ENCODE measurements at regions not wholly inside any gene's neighbourhood (a gene's known extent, or its start where the extent isn't known, plus 50 kb on each side); places are given as distances from the start of the nearest gene placed in this dataset.
"Not testable (repeated sequence)": the region's sequence is repeated elsewhere in the genome, so short reads cannot be mapped to it uniquely, and the experiment has no call there.

DNA sequence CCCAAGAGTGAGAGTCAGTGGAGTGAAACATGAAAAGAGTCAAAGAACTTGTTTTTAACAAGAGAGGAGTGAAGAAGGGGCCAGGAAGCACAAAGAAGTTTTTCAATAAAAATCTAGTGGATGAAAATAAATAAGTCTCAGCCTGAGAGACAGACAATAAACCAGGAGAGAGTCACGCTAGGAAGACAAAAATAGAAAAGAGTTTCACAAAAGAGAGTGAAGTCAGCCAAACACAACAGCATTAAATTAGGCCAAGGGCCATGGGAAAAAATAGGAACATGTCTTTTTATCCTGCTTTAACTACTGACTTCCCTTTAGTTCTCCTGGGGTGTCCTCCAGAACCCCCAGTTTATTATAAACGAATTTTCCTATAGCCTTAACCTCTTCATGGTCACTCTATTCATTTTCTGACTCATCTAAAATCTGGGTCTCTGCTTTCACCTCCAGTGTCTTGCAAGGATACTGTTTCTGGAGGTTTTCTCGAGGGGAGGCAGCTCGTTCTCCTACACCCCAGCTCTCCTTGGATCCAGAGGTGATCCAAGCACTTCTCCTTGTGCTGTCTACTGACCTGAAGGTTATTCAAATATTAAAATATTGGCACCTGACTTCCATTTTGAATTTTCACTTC, 571.5 kb upstream of the PPP2R3A start:
- TF ChIP-seq, protein P1, sequence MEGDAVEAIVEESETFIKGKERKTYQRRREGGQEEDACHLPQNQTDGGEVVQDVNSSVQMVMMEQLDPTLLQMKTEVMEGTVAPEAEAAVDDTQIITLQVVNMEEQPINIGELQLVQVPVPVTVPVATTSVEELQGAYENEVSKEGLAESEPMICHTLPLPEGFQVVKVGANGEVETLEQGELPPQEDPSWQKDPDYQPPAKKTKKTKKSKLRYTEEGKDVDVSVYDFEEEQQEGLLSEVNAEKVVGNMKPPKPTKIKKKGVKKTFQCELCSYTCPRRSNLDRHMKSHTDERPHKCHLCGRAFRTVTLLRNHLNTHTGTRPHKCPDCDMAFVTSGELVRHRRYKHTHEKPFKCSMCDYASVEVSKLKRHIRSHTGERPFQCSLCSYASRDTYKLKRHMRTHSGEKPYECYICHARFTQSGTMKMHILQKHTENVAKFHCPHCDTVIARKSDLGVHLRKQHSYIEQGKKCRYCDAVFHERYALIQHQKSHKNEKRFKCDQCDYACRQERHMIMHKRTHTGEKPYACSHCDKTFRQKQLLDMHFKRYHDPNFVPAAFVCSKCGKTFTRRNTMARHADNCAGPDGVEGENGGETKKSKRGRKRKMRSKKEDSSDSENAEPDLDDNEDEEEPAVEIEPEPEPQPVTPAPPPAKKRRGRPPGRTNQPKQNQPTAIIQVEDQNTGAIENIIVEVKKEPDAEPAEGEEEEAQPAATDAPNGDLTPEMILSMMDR (IDR thresholded peaks at IDR 0.05; ENCODE audit: insufficient read depth, low read length, severe bottlenecking), result no peak
- H3K27me3 ChIP-seq (ENCODE audit: control insufficient read depth, insufficient read depth, low read length), result no peaks in the 10 kb centered on the region
- H3K36me3 ChIP-seq (ENCODE audit: control insufficient read depth, insufficient read depth, low read length), result no peaks in the 10 kb centered on the region
- H3K4me3 ChIP-seq (ENCODE audit: low read depth, low read length), result no peak overlapping the region
- DNase-seq (ENCODE audit: low read depth) (no peak), FAIRE-seq (no peak)

DNA sequence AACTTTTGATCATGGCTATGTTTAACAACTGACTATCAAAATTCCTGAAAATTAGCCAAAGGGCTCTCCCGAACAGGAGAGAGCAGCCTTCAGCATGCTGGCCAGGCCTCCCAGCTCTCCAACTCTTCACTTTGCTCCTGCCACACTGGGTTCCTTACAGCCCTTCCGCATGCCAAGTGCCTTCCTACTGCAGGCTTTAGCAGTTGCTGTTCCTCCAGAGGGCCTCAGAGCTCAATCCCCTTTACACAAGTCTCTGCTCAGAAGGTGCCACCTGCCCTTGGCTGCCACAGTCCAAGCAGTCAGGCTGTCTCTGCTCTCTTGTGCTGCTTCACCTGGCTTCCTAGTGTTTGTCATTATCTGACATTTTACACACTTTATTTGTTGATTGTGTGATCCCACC, 553.1 kb upstream of the PPP2R3A start:
- TF ChIP-seq, protein P1 (IDR thresholded peaks at IDR 0.05; ENCODE audit: insufficient read depth, low read length, severe bottlenecking), result no peak
- FAIRE-seq (no peak), DNase-seq (ENCODE audit: low read depth) (no peak)
- H3K4me3 ChIP-seq (ENCODE audit: low read depth, low read length), result no peak overlapping the region
- no peaks in the 10 kb centered on the region for H3K27me3 ChIP-seq (ENCODE audit: control insufficient read depth, insufficient read depth, low read length)
- H3K36me3 ChIP-seq (ENCODE audit: control insufficient read depth, insufficient read depth, low read length), result no peaks in the 10 kb centered on the region

DNA sequence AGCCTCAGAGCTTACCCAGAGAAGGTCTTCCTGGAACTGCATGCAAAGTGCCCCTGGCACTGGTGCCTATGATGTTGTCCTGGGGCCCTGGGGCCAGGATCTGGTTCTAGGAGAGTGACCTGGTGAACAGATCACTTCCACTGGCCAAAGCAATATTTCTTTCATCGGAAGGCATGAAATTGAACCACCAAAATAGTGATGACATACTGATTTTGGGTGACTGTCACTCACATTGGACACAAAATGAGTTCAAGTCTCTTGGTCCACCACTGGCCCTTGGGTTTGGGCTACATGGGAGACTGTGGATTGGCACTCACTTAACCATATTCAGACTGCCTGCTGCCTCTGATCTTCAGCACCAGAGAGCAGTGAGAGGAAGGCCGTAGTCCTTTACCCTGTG, 549.3 kb upstream of the PPP2R3A start:
- FAIRE-seq (no peak), DNase-seq (ENCODE audit: low read depth) (no peak)
- no peaks in the 10 kb centered on the region for H3K27me3 ChIP-seq (ENCODE audit: control insufficient read depth, insufficient read depth, low read length)
- TF ChIP-seq, protein P1 (IDR thresholded peaks at IDR 0.05; ENCODE audit: insufficient read depth, low read length, severe bottlenecking), result no peak
- H3K4me3 ChIP-seq (ENCODE audit: low read depth, low read length), result no peak overlapping the region
- H3K36me3 ChIP-seq (ENCODE audit: control insufficient read depth, insufficient read depth, low read length), result no peaks in the 10 kb centered on the region

DNA sequence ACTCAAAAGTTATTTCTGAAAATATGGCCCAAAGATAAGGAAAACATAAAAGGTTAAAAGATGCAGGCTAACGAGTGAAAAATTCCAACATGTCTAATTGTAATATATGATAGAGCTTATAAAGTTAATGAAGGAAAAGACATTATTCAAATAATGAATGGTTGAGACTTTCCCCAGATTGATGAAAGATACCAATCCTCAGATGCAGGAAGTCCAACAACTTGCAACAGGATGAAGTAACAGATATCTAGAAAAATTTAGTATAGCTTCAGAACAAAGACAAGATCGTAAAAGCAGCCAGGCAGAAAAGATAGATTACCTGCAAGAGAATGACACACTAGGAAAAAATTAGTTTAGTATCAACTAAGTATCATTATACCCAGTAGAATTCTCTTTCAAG, 546.4 kb upstream of the PPP2R3A start:
- Histone ChIP-seq H3K27me3 (ENCODE audit: control insufficient read depth, insufficient read depth, low read length) (no peaks in the 10 kb centered on the region), H3K4me3 (ENCODE audit: low read depth, low read length) (no peak overlapping the region), H3K36me3 (ENCODE audit: control insufficient read depth, insufficient read depth, low read length) (no peaks in the 10 kb centered on the region)
- TF ChIP-seq, protein P1 (IDR thresholded peaks at IDR 0.05; ENCODE audit: insufficient read depth, low read length, severe bottlenecking), result no peak
- DNase-seq (ENCODE audit: low read depth) (no peak), FAIRE-seq (no peak)

DNA sequence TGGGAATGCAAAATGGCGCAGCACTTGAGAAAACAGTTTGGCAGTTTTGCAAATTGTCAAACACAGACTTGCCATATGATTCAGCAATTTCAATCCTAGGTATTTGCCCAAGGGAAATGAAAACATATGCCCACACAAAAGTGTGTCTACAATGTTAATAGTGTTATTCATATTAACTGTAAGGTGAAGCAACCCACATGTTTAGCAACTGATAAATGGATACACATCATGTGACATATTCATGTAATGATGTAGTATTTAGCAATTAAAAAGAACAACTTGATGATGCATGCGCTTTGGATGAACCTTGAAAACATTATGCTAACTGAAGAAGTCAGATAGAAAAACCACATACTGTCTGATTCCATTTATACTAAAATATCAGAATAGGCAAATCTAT, 539.0 kb upstream of the PPP2R3A start:
- Histone ChIP-seq H3K4me3 (ENCODE audit: low read depth, low read length) (no peak overlapping the region), H3K36me3 (ENCODE audit: control insufficient read depth, insufficient read depth, low read length) (no peaks in the 10 kb centered on the region), H3K27me3 (ENCODE audit: control insufficient read depth, insufficient read depth, low read length) (no peaks in the 10 kb centered on the region)
- no peak for FAIRE-seq
- DNase-seq (ENCODE audit: low read depth), result peak; percentile 41
- TF ChIP-seq, protein P1 (IDR thresholded peaks at IDR 0.05; ENCODE audit: insufficient read depth, low read length, severe bottlenecking), result no peak

DNA sequence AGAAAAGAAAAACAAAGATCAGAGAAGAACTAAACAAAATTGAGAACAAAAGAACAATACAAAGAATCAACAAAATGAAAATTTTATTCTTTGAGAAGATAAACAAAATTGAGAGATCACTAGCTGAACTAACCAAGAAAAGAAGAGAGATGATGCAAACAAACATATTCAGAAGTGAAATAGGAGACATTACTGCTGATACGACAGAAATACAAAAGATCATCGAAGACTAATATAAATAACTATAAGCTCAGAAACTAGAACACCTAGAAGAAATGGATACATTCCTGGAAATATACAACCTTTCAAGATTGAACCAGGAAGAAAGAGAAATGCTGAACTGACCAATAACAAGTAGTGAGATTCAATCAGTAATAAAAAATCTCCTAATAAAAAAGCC, 533.1 kb upstream of the PPP2R3A start:
- FAIRE-seq (no peak), DNase-seq (ENCODE audit: low read depth) (no peak)
- H3K36me3 ChIP-seq (ENCODE audit: control insufficient read depth, insufficient read depth, low read length), result no peaks in the 10 kb centered on the region
- H3K27me3 ChIP-seq (ENCODE audit: control insufficient read depth, insufficient read depth, low read length), result no peaks in the 10 kb centered on the region
- TF ChIP-seq, protein P1 (IDR thresholded peaks at IDR 0.05; ENCODE audit: insufficient read depth, low read length, severe bottlenecking), result no peak
- H3K4me3 ChIP-seq (ENCODE audit: low read depth, low read length), result no peak overlapping the region

DNA sequence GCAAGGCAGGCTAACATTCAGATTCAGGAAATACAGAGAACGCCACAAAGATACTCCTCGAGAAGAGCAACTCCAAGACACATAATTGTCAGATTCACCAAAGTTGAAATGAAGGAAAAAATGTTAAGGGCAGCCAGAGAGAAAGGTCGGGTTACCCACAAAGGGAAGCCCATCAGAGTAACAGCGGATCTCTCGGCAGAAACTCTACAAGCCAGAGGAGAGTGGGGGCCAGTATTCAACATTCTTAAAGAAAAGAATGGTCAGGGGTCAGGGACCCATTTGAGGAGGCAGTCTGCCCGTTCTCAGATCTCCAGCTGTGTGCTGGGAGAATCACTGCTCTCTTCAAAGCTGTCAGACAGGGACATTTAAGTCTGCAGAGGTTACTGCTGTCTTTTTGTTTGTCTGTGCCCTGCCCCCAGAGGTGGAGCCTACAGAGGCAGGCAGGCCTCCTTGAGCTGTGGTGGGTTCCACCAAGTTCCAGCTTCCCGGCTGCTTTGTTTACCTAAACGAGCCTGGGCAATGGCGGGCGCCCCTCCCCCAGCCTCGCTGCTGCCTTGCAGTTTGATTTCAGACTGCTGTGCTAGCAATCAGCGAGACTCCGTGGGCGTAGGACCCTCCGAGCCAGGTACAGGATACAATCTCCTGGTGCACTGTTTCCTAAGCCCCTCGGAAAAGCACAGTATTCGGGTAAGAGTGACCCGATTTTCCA, 526.5 kb upstream of the PPP2R3A start:
- not testable (repeated sequence) for FAIRE-seq; H3K4me3 ChIP-seq (ENCODE audit: low read depth, low read length); DNase-seq (ENCODE audit: low read depth)

DNA sequence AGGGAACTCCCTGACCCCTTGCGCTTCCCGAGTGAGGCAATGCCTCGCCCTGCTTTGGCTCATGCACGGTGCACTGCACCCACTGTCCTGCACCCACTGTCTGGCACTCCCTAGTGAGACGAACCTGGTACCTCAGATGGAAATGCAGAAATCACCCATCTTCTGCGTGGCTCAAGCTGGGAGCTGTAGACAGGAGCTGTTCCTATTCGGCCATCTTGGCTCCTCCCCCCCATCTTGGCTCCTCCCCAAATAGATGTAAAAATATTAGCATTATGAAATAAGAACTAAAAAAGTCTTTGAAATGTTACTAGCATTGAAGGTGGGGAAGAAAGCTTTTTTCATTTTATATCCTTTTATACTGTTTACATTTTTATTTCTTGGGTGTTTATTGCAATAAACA, 525.9 kb upstream of the PPP2R3A start:
- not testable (repeated sequence) for H3K36me3 ChIP-seq (ENCODE audit: control insufficient read depth, insufficient read depth, low read length); H3K4me3 ChIP-seq (ENCODE audit: low read depth, low read length); FAIRE-seq; H3K27me3 ChIP-seq (ENCODE audit: control insufficient read depth, insufficient read depth, low read length); DNase-seq (ENCODE audit: low read depth)

More for the DNA sequence above, 526.5 kb upstream of the PPP2R3A start:
- H3K36me3 ChIP-seq (ENCODE audit: control insufficient read depth, insufficient read depth, low read length); H3K27me3 ChIP-seq (ENCODE audit: control insufficient read depth, insufficient read depth, low read length): not testable (repeated sequence)
